HUES48 (cell line): ENCODE measurements at regions not wholly inside any gene's neighbourhood (a gene's known extent, or its start where the extent isn't known, plus 50 kb on each side); places are given as distances from the start of the nearest gene placed in this dataset.

ENCODE experiments used
- H3K27ac ChIP-seq: one replicate; pipeline ENCODE4 v1.7.0; 2013; ENCODE audit warnings: low read depth, low read length, inconsistent platforms
- H3K27me3 ChIP-seq: 2 replicates; pipeline ENCODE4 v1.6.1; 2013; ENCODE audit warnings: mild to moderate bottlenecking, low read length; ENCODE audit not compliant: control insufficient read depth, insufficient read depth
- H3K36me3 ChIP-seq: 2 replicates; pipeline ENCODE4 v1.6.1; 2013; ENCODE audit warnings: low read length; ENCODE audit not compliant: control insufficient read depth, insufficient read depth
- H3K4me1 ChIP-seq: 2 replicates; pipeline ENCODE4 v1.6.1; 2013; ENCODE audit warnings: mild to moderate bottlenecking, low read length; ENCODE audit not compliant: control insufficient read depth, insufficient read depth
- H3K4me3 ChIP-seq: 2 replicates; pipeline ENCODE4 v1.5.1; 2013; ENCODE audit warnings: mild to moderate bottlenecking, low read depth, low read length
- H3K9ac ChIP-seq: 2 replicates; pipeline ENCODE4 v1.6.1; 2013; ENCODE audit warnings: mild to moderate bottlenecking, low read depth, low read length, moderate library complexity
- H3K9me3 ChIP-seq: 2 replicates; pipeline ENCODE4 v1.6.1; 2013; ENCODE audit warnings: low read length; ENCODE audit not compliant: control insufficient read depth, insufficient read depth

GRCh38 chr9:6703898-6704639 lies 53.7 kb upstream of the KDM4C start:
- H3K9me3 ChIP-seq: peaks cover 4% of the 10 kb centered on the region
- H3K4me1 ChIP-seq: peaks cover 9% of the 10 kb centered on the region; the same call in 1 of the 2 replicates
- H3K27ac ChIP-seq: peak overlapping the region; percentile 73
- H3K9ac ChIP-seq: peak overlapping the region; percentile 73
- H3K4me3 ChIP-seq: peak overlapping the region; percentile 75
- no peaks in the 10 kb centered on the region for H3K36me3 ChIP-seq
- H3K27me3 ChIP-seq: no peaks in the 10 kb centered on the region

- H3K4me1 ChIP-seq: peaks cover 9% of the 10 kb centered on the region; the same call in 1 of the 2 replicates
- no peak overlapping the region for H3K4me3 ChIP-seq
- no peak overlapping the region for H3K9ac ChIP-seq
Observed at GRCh38 chr9:6702707-6703106, 55.1 kb upstream of the KDM4C start.

GRCh38 chr9:6696178-6696577 lies 50.6 kb upstream of the GLDC start:
- Histone ChIP-seq H3K4me1 (peaks cover 12% of the 10 kb centered on the region), H3K27me3 (no peaks in the 10 kb centered on the region), H3K27ac (no peak overlapping the region), H3K4me3 (no peak overlapping the region), H3K9ac (no peak overlapping the region), H3K36me3 (no peaks in the 10 kb centered on the region), H3K9me3 (no peaks in the 10 kb centered on the region)

More at GRCh38 chr9:6702707-6703106, 55.1 kb upstream of the KDM4C start:
- H3K36me3 ChIP-seq: no peaks in the 10 kb centered on the region
- H3K27ac ChIP-seq: no peak overlapping the region
- H3K9me3 ChIP-seq: no peaks in the 10 kb centered on the region
- H3K27me3 ChIP-seq: no peaks in the 10 kb centered on the region

- Histone ChIP-seq H3K9ac (no peak overlapping the region), H3K4me3 (no peak overlapping the region), H3K4me1 (peaks cover 12% of the 10 kb centered on the region), H3K9me3 (no peaks in the 10 kb centered on the region), H3K36me3 (no peaks in the 10 kb centered on the region), H3K27ac (no peak overlapping the region), H3K27me3 (no peaks in the 10 kb centered on the region)
Observed at GRCh38 chr9:6695121-6695814, 49.7 kb upstream of the GLDC start.
